ENCODE measurements at regions not wholly inside any gene's neighbourhood (a gene's known extent, or its start where the extent isn't known, plus 50 kb on each side); places are given as distances from the start of the nearest gene placed in this dataset.

DNA sequence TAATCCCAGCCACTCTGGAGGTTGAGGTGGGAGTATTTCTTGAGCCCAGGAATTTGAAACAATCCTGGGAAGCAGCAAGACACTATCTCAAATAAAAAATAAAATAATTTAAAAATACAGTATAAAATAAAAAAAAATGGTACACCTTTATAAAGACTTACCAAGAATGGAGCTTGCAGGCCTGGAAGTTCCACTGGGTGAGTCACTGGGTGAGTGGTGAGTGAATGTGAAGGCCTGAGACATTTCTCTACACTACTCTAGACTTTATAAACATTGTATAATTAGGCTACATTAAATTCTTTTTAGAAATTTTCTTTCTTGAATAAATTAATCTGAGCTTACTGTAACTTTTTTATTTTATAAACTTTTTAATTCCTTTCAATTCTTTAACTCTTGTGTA is 609.1 kb upstream of the BCHE start (continued):
- TF ChIP-seq, protein P1, sequence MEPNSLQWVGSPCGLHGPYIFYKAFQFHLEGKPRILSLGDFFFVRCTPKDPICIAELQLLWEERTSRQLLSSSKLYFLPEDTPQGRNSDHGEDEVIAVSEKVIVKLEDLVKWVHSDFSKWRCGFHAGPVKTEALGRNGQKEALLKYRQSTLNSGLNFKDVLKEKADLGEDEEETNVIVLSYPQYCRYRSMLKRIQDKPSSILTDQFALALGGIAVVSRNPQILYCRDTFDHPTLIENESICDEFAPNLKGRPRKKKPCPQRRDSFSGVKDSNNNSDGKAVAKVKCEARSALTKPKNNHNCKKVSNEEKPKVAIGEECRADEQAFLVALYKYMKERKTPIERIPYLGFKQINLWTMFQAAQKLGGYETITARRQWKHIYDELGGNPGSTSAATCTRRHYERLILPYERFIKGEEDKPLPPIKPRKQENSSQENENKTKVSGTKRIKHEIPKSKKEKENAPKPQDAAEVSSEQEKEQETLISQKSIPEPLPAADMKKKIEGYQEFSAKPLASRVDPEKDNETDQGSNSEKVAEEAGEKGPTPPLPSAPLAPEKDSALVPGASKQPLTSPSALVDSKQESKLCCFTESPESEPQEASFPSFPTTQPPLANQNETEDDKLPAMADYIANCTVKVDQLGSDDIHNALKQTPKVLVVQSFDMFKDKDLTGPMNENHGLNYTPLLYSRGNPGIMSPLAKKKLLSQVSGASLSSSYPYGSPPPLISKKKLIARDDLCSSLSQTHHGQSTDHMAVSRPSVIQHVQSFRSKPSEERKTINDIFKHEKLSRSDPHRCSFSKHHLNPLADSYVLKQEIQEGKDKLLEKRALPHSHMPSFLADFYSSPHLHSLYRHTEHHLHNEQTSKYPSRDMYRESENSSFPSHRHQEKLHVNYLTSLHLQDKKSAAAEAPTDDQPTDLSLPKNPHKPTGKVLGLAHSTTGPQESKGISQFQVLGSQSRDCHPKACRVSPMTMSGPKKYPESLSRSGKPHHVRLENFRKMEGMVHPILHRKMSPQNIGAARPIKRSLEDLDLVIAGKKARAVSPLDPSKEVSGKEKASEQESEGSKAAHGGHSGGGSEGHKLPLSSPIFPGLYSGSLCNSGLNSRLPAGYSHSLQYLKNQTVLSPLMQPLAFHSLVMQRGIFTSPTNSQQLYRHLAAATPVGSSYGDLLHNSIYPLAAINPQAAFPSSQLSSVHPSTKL (CRISPR knock-in tag; IDR thresholded peaks at IDR 0.05) = no peak
- TF ChIP-seq MEIS1 (CRISPR knock-in tag; IDR thresholded peaks at IDR 0.05; ENCODE audit: borderline replicate concordance) = no peak
- TF ChIP-seq ZNF558 (CRISPR knock-in tag; IDR thresholded peaks at IDR 0.05; ENCODE audit: borderline replicate concordance) = no peak
- TF ChIP-seq ZNF446 (CRISPR knock-in tag; IDR thresholded peaks at IDR 0.05) = no peak
- no peak for TF ChIP-seq ZNF816 (CRISPR knock-in tag; IDR thresholded peaks at IDR 0.05; ENCODE audit: borderline replicate concordance)
- TF ChIP-seq SMC3 (IDR thresholded peaks at IDR 0.05; ENCODE audit: low read length) = no peak

DNA sequence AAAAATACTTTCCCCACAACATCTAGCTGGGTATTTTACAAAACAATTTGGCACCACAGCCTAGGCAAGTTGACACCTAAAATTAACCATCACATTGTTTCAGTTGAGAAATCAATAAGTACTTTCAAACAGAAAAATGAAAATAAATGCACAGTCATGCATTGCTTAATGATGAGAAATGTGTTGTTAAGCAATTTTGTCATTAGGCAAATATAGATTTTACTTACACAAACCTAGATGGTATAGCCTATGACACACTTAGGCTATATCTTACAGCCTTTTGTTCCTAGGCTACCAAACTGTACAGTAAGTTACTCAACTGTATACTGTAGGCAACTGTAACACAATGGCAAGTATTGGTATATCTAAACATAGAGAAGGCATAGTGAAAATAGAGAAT is 608.6 kb upstream of the BCHE start:
- Histone ChIP-seq H3K27ac (ENCODE audit: extremely low read length, insufficient read depth, low read length) (no peak overlapping the region), H3K9me3 (ENCODE audit: low read length) (no peaks in the 10 kb centered on the region), H4K20me1 (ENCODE audit: insufficient read depth, low read length) (no peaks in the 10 kb centered on the region), H3K27me3 (ENCODE audit: control insufficient read depth in 1 of 2, insufficient read depth in 2 of 2, low read length in 2 of 2) (no peaks in the 10 kb centered on the region), H3K4me3 (replicated peaks in 1 of 3; ENCODE audit: insufficient read depth in 1 of 3, low read depth in 2 of 3, low read length in 3 of 3) (no peak overlapping the region), H3K9ac (ENCODE audit: insufficient read depth, low read depth, low read length) (no peak overlapping the region), H3K4me2 (ENCODE audit: low read depth, low read length) (no peak overlapping the region), H3K4me1 (ENCODE audit: insufficient read depth, low read length) (no peaks in the 10 kb centered on the region), H2AFZ (ENCODE audit: low read length) (no peak overlapping the region), H3K79me2 (ENCODE audit: insufficient read depth, low read length) (no peaks in the 10 kb centered on the region), H3K36me3 (replicated peaks in 1 of 2; ENCODE audit: control insufficient read depth in 1 of 2, insufficient read depth in 2 of 2, low read length in 2 of 2) (no peaks in the 10 kb centered on the region)
- in situ Hi-C loops (cut with HindIII; ENCODE audit: extremely low pct_ligation_motif_present, low pct_unique_long_range_greater_than_20kb) = no loop called here
- BruUV-seq (replicated peaks) = no TSS peak
- peak; percentile 57; the same call in 1 of the 2 replicates for TF ChIP-seq NFE2L2 (IDR thresholded peaks at IDR 0.05; ENCODE audit: low read length)
- TF ChIP-seq, protein P2, sequence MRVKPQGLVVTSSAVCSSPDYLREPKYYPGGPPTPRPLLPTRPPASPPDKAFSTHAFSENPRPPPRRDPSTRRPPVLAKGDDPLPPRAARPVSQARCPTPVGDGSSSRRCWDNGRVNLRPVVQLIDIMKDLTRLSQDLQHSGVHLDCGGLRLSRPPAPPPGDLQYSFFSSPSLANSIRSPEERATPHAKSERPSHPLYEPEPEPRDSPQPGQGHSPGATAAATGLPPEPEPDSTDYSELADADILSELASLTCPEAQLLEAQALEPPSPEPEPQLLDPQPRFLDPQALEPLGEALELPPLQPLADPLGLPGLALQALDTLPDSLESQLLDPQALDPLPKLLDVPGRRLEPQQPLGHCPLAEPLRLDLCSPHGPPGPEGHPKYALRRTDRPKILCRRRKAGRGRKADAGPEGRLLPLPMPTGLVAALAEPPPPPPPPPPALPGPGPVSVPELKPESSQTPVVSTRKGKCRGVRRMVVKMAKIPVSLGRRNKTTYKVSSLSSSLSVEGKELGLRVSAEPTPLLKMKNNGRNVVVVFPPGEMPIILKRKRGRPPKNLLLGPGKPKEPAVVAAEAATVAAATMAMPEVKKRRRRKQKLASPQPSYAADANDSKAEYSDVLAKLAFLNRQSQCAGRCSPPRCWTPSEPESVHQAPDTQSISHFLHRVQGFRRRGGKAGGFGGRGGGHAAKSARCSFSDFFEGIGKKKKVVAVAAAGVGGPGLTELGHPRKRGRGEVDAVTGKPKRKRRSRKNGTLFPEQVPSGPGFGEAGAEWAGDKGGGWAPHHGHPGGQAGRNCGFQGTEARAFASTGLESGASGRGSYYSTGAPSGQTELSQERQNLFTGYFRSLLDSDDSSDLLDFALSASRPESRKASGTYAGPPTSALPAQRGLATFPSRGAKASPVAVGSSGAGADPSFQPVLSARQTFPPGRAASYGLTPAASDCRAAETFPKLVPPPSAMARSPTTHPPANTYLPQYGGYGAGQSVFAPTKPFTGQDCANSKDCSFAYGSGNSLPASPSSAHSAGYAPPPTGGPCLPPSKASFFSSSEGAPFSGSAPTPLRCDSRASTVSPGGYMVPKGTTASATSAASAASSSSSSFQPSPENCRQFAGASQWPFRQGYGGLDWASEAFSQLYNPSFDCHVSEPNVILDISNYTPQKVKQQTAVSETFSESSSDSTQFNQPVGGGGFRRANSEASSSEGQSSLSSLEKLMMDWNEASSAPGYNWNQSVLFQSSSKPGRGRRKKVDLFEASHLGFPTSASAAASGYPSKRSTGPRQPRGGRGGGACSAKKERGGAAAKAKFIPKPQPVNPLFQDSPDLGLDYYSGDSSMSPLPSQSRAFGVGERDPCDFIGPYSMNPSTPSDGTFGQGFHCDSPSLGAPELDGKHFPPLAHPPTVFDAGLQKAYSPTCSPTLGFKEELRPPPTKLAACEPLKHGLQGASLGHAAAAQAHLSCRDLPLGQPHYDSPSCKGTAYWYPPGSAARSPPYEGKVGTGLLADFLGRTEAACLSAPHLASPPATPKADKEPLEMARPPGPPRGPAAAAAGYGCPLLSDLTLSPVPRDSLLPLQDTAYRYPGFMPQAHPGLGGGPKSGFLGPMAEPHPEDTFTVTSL (CRISPR knock-in tag; IDR thresholded peaks at IDR 0.05; ENCODE audit: borderline replicate concordance) = no peak
- peak; percentile 33; the same call in 1 of the 2 replicates for TF ChIP-seq MAFF (IDR thresholded peaks at IDR 0.05; ENCODE audit: low read depth, low read length)
- peak in 1 of 2 experiments; percentile 58; a peak in 1 of 4 replicates for TF ChIP-seq MAFK (conservative IDR thresholded peaks at IDR 0.05 in 1 of 2, IDR thresholded peaks at IDR 0.05 in 1 of 2; ENCODE audit: low read length in 2 of 2)
- ATAC-seq (no peak), DNase-seq (ENCODE audit: low spot score) (no peak), FAIRE-seq (no peak)
- intact Hi-C loops (cut with micrococcal nuclease; ENCODE audit: unreplicated experiment) = no loop called here
- POLR2A ChIA-PET = no interaction called here
- CTCF ChIA-PET (ENCODE audit: low intra/inter-chr PET ratio, low total read pairs) = no interaction called here

All from HepG2 (cell line).